ENCODE measurements at regions not wholly inside any gene's neighbourhood (a gene's known extent, or its start where the extent isn't known, plus 50 kb on each side); places are given as distances from the start of the nearest gene placed in this dataset.

DNA sequence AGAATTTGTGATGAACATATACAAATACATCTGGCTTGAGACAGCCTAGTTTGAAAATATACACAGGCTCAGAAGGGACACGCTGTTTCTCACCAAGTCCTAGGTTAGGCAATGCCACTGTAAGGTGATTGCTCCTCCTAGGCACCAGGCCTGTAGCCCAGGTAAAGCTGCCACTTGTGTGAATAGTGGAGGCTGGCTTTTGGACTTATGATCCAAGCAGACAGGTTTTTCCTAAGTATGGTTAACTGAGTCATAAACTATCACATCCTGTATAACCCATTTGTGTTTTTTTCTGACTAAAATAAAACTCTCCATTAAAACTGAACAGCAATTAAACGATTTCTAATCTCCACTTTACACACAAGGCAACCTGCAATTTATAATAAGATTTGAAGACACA lies 81.0 kb downstream of the SEMA4F start:
- Mint-ChIP-seq H3K27me3 (ENCODE audit: unreplicated experiment) (no peaks in the 10 kb centered on the region), H3K36me3 (ENCODE audit: insufficient read depth, unreplicated experiment) (no peaks in the 10 kb centered on the region), H3K27ac (ENCODE audit: unreplicated experiment) (peak overlapping the region; percentile 83), H3K9me3 (ENCODE audit: low read depth, unreplicated experiment) (peaks cover 8% of the 10 kb centered on the region), H3K4me3 (ENCODE audit: low read depth, unreplicated experiment) (no peak overlapping the region), H3K4me1 (ENCODE audit: low read depth, unreplicated experiment) (peaks cover 37% of the 10 kb centered on the region)
- intact Hi-C loops (cut with micrococcal nuclease; ENCODE audit: unreplicated experiment), result no loop called here
- CTCF ChIA-PET, result interaction anchor here (0.6 to 1.0 kb wide), 3 partner anchors 18 to 134 kb away, joined by 3 read pairs; no protein-coding TSS in a partner anchor
- no peak for DNase-seq
- TF ChIP-seq, protein P1, sequence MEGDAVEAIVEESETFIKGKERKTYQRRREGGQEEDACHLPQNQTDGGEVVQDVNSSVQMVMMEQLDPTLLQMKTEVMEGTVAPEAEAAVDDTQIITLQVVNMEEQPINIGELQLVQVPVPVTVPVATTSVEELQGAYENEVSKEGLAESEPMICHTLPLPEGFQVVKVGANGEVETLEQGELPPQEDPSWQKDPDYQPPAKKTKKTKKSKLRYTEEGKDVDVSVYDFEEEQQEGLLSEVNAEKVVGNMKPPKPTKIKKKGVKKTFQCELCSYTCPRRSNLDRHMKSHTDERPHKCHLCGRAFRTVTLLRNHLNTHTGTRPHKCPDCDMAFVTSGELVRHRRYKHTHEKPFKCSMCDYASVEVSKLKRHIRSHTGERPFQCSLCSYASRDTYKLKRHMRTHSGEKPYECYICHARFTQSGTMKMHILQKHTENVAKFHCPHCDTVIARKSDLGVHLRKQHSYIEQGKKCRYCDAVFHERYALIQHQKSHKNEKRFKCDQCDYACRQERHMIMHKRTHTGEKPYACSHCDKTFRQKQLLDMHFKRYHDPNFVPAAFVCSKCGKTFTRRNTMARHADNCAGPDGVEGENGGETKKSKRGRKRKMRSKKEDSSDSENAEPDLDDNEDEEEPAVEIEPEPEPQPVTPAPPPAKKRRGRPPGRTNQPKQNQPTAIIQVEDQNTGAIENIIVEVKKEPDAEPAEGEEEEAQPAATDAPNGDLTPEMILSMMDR (IDR thresholded peaks at IDR 0.05; ENCODE audit: unreplicated experiment), result no peak
- BruUV-seq (replicated peaks), result no TSS peak

DNA sequence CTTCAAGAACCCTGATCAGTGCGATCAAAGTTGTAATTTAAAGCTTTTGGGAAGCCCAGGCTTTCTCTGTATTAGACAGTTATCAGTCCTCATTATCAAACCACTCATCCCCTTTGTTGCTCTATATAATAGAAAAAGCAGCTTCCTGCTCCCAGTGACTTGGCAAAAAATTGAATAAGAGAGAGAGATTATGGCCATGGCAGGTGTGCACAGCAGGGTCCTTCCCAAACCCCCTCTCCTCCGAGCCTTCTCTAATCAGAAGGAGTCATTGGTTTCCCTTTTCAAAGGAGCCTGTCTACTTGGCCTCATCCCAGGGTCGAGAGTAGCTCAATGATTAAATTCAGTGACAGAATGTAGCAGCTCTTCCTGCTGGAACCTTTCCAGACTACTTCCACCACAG lies 81.5 kb downstream of the SEMA4F start:
- no peaks in the 10 kb centered on the region for H3K27me3 Mint-ChIP-seq (ENCODE audit: unreplicated experiment)
- intact Hi-C loops (cut with micrococcal nuclease; ENCODE audit: unreplicated experiment), result no loop called here
- H3K27ac Mint-ChIP-seq (ENCODE audit: unreplicated experiment), result peak overlapping the region; percentile 83
- H3K9me3 Mint-ChIP-seq (ENCODE audit: low read depth, unreplicated experiment), result peaks cover 8% of the 10 kb centered on the region
- H3K4me1 Mint-ChIP-seq (ENCODE audit: low read depth, unreplicated experiment), result peaks cover 41% of the 10 kb centered on the region
- H3K36me3 Mint-ChIP-seq (ENCODE audit: insufficient read depth, unreplicated experiment), result no peaks in the 10 kb centered on the region
- no TSS peak for BruUV-seq (replicated peaks)
- peak overlapping the region; percentile 7 for H3K4me3 Mint-ChIP-seq (ENCODE audit: low read depth, unreplicated experiment)
- TF ChIP-seq, protein P1 (IDR thresholded peaks at IDR 0.05; ENCODE audit: unreplicated experiment), result no peak
- CTCF ChIA-PET, result interaction anchor here (0.6 to 1.0 kb wide), 3 partner anchors 18 to 135 kb away, joined by 3 read pairs; no protein-coding TSS in a partner anchor
- no peak for DNase-seq

DNA sequence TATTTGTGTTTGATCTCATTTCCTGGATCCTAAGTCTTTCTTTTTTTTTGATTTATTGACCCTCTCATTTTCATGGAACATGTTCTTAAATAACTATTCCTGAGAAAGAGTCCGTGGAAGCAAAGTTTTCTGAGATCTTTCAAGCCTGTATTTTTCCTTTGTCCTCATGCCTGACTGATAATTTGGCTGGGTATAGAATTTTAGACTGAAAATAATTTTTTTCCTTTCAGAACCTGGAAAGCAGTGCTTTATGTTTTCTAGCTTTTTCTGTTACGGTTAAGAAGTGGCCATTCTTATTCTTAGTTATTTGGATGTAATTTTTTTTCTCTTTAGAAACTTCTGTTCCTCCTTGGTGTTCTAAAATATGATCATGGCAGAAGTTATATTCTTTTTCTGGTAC lies 82.5 kb downstream of the SEMA4F start:
- DNase-seq, result no peak
- peaks cover 8% of the 10 kb centered on the region for H3K9me3 Mint-ChIP-seq (ENCODE audit: low read depth, unreplicated experiment)
- H3K36me3 Mint-ChIP-seq (ENCODE audit: insufficient read depth, unreplicated experiment), result no peaks in the 10 kb centered on the region
- TF ChIP-seq, protein P1 (IDR thresholded peaks at IDR 0.05; ENCODE audit: unreplicated experiment), result no peak
- intact Hi-C loops (cut with micrococcal nuclease; ENCODE audit: unreplicated experiment), result no loop called here
- no peak overlapping the region for H3K4me3 Mint-ChIP-seq (ENCODE audit: low read depth, unreplicated experiment)
- peak overlapping the region; percentile 83 for H3K27ac Mint-ChIP-seq (ENCODE audit: unreplicated experiment)
- CTCF ChIA-PET, result no interaction called here
- peaks cover 50% of the 10 kb centered on the region for H3K4me1 Mint-ChIP-seq (ENCODE audit: low read depth, unreplicated experiment)
- no TSS peak for BruUV-seq (replicated peaks)
- no peaks in the 10 kb centered on the region for H3K27me3 Mint-ChIP-seq (ENCODE audit: unreplicated experiment)

DNA sequence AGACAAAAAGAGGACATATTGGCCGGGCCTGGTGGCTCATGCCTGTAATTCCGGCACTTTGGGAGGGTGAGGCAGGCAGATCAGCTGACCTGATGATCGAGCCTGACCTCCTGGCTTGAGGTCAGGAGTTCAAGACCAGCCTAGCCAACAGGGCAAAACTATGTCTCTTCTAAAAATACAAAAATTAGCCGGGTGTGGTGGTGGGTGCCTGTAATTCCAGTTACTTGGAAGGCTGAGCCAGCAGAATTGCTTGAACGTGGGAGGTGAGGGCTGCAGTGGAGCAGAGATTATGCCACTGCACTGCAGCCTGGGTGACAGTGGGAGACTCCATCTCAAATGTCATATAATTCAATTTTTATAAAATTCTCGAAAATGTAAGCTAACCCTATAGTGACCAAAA lies 84.5 kb downstream of the SEMA4F start:
- peaks cover 57% of the 10 kb centered on the region for H3K4me1 Mint-ChIP-seq (ENCODE audit: low read depth, unreplicated experiment)
- CTCF ChIA-PET, result no interaction called here
- no peak overlapping the region for H3K27ac Mint-ChIP-seq (ENCODE audit: unreplicated experiment)
- no TSS peak for BruUV-seq (replicated peaks)
- no peak overlapping the region for H3K4me3 Mint-ChIP-seq (ENCODE audit: low read depth, unreplicated experiment)
- no peak for DNase-seq
- peaks cover 8% of the 10 kb centered on the region for H3K9me3 Mint-ChIP-seq (ENCODE audit: low read depth, unreplicated experiment)
- intact Hi-C loops (cut with micrococcal nuclease; ENCODE audit: unreplicated experiment), result no loop called here
- TF ChIP-seq, protein P1 (IDR thresholded peaks at IDR 0.05; ENCODE audit: unreplicated experiment), result no peak
- no peaks in the 10 kb centered on the region for H3K27me3 Mint-ChIP-seq (ENCODE audit: unreplicated experiment)
- H3K36me3 Mint-ChIP-seq (ENCODE audit: insufficient read depth, unreplicated experiment), result no peaks in the 10 kb centered on the region

All from Calu3 (cell line).